ENCODE measurements at regions not wholly inside any gene's neighbourhood (a gene's known extent, or its start where the extent isn't known, plus 50 kb on each side); places are given as distances from the start of the nearest gene placed in this dataset.

DNA sequence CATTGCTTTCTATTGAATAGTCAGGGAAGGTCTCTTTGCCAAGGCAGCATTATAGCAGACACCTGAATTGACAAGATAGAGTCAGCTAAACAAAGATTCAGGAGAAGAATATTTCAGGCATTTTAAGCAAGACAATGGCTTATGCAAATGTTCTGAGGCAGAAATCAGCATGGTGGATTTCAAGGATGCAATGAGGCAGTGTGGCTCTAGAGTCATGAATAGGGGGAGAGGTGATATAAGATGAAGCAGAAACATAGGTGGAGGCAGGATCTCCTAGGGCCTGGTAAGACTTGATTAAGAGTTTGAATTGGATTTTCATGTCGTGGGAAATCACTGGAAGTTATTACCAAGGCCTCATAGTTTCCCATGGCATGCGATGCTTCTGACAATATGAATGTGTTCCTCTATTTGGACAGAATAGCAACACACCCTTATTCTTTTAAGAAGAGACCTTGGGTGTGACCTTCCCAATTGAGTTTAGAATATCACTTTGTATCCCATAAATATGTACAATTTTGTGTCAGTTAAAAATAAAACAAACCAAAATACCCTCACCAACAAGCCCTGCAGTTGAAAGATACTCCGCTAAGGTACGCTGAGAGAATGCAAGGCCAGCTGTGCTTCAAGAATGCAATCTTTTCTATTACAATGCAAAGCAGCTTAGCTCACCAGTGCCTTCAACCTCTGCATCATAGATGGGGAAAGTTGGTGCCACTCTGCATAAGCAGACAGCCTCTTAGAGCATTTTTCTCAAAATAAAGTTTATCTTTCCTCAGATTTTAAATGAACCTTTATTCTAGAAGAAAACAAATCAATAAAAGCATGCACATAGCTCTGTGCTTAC, 139.6 kb upstream of the SALL1 start:
- H3K27me3 ChIP-seq (ENCODE audit: low read depth) = no peaks in the 10 kb centered on the region
- intact Hi-C loops (cut with micrococcal nuclease) = no loop called here

GRCh38 chr16:51289336-51289735, 138.3 kb upstream of the SALL1 start:
- Histone ChIP-seq H3K4me3 (no peak overlapping the region), H3K27ac (replicated peaks) (no peak overlapping the region), H3K9me3 (replicated peaks) (no peaks in the 10 kb centered on the region), H3K27me3 (ENCODE audit: low read depth) (no peaks in the 10 kb centered on the region), H3K4me1 (no peaks in the 10 kb centered on the region), H3K36me3 (no peaks in the 10 kb centered on the region)
- intact Hi-C loops (cut with micrococcal nuclease) = no loop called here
- DNase-seq = no peak
- TF ChIP-seq, protein P1, sequence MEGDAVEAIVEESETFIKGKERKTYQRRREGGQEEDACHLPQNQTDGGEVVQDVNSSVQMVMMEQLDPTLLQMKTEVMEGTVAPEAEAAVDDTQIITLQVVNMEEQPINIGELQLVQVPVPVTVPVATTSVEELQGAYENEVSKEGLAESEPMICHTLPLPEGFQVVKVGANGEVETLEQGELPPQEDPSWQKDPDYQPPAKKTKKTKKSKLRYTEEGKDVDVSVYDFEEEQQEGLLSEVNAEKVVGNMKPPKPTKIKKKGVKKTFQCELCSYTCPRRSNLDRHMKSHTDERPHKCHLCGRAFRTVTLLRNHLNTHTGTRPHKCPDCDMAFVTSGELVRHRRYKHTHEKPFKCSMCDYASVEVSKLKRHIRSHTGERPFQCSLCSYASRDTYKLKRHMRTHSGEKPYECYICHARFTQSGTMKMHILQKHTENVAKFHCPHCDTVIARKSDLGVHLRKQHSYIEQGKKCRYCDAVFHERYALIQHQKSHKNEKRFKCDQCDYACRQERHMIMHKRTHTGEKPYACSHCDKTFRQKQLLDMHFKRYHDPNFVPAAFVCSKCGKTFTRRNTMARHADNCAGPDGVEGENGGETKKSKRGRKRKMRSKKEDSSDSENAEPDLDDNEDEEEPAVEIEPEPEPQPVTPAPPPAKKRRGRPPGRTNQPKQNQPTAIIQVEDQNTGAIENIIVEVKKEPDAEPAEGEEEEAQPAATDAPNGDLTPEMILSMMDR (IDR thresholded peaks at IDR 0.05; ENCODE audit: borderline replicate concordance) = no peak

More for the DNA sequence above, 139.6 kb upstream of the SALL1 start:
- TF ChIP-seq, protein P1 (IDR thresholded peaks at IDR 0.05; ENCODE audit: borderline replicate concordance) = no peak
- H3K36me3 ChIP-seq = no peaks in the 10 kb centered on the region
- no peaks in the 10 kb centered on the region for H3K9me3 ChIP-seq (replicated peaks)
- H3K4me1 ChIP-seq = no peaks in the 10 kb centered on the region
- H3K27ac ChIP-seq (replicated peaks) = no peak overlapping the region
- DNase-seq = no peak
- H3K4me3 ChIP-seq = no peak overlapping the region

DNA sequence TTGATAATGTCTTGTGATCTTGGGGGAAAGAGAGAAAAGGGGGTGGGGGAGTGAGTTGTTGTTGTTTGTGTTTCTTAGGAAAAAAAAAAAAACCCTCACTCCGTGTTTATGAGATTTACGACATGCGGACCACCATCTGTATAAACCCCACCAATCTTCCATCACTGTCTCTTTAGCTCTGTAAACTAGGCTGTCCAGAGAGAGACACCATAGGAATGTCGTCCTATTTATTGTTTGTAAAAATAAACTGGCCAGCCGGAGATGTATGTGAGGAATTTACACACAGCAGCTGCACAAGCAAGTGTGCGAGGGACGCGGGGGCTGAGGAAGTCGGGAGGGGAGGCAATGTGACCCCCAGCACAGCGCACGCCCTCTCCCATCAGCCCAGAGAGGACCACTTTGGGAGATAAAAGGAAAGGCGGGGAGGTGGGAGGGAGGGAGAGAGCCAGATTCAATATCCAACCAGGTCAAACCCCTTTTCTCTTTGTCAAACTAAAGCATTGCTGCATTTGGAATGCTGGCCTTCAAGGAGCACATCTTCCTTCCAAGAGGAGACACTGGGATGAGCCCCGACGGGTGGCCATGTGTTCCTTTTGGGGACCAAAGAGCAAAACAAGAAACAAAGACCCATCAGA, 136.2 kb upstream of the SALL1 start:
- H3K4me1 ChIP-seq = no peaks in the 10 kb centered on the region
- no peak for DNase-seq

DNA sequence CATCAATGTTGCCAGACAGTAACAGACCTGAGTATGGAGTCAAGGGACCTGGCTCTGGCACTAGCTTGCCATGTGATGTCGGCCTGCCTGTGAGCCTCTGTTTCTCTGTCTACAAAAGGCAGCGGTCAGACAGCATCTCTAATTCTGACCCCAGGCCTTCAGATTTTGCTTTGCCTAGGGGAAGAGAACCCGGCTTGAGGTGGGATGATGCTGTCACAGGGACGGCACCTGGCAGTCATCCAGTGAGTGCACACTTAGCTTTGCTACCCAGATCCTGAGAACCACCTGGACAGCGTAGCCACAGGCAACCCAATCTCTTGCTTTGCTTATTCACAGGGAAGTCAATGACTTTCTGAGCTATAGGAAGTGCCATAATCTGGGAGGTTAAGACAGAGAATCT, 135.2 kb upstream of the SALL1 start:
- Histone ChIP-seq H3K27me3 (ENCODE audit: low read depth) (no peaks in the 10 kb centered on the region), H3K9me3 (replicated peaks) (no peaks in the 10 kb centered on the region), H3K4me3 (no peak overlapping the region), H3K36me3 (no peaks in the 10 kb centered on the region), H3K27ac (replicated peaks) (no peak overlapping the region), H3K4me1 (no peaks in the 10 kb centered on the region)
- no peak for DNase-seq
- intact Hi-C loops (cut with micrococcal nuclease) = no loop called here
- TF ChIP-seq, protein P1 (IDR thresholded peaks at IDR 0.05; ENCODE audit: borderline replicate concordance) = no peak

More for the DNA sequence above, 136.2 kb upstream of the SALL1 start:
- H3K27me3 ChIP-seq (ENCODE audit: low read depth) = no peaks in the 10 kb centered on the region
- H3K9me3 ChIP-seq (replicated peaks) = no peaks in the 10 kb centered on the region
- no peaks in the 10 kb centered on the region for H3K36me3 ChIP-seq
- intact Hi-C loops (cut with micrococcal nuclease) = no loop called here
- H3K27ac ChIP-seq (replicated peaks) = no peak overlapping the region
- H3K4me3 ChIP-seq = no peak overlapping the region
- TF ChIP-seq, protein P1 (IDR thresholded peaks at IDR 0.05; ENCODE audit: borderline replicate concordance) = no peak

GRCh38 chr16:51276336-51276735, 125.3 kb upstream of the SALL1 start:
- Histone ChIP-seq H3K27me3 (ENCODE audit: low read depth) (no peaks in the 10 kb centered on the region), H3K9me3 (replicated peaks) (peaks cover 12% of the 10 kb centered on the region), H3K4me1 (no peaks in the 10 kb centered on the region), H3K4me3 (no peak overlapping the region), H3K27ac (replicated peaks) (no peak overlapping the region), H3K36me3 (no peaks in the 10 kb centered on the region)
- intact Hi-C loops (cut with micrococcal nuclease) = no loop called here
- TF ChIP-seq, protein P1 (IDR thresholded peaks at IDR 0.05; ENCODE audit: borderline replicate concordance) = no peak
- no peak for DNase-seq

Measured in left ventricle myocardium inferior (tissue), 1 donor.